GM19372 (cell line): ENCODE measurements at regions not wholly inside any gene's neighbourhood (a gene's known extent, or its start where the extent isn't known, plus 50 kb on each side); places are given as distances from the start of the nearest gene placed in this dataset.
"Not testable (repeated sequence)": the region's sequence is repeated elsewhere in the genome, so short reads cannot be mapped to it uniquely, and the experiment has no call there.

ENCODE experiments used
- ATAC-seq: cut with Tn5 transposase; IDR thresholded peaks from one replicate; pipeline ENCODE4 v1.9.1; 2021; ENCODE audit warnings: mild to moderate bottlenecking, low read depth, moderate library complexity; ENCODE audit not compliant: unreplicated experiment

GRCh38 chr3:178127221-178127620 is 409.0 kb upstream of the KCNMB2 start:
- no peak for ATAC-seq

- no peak for ATAC-seq
These were observed 407.1 kb upstream of the KCNMB2 start for GRCh38 chr3:178129109-178129508.

- ATAC-seq, result no peak
These were observed 404.4 kb upstream of the KCNMB2 start for GRCh38 chr3:178131801-178132200.

GRCh38 chr3:178137206-178137605 is 399.0 kb upstream of the KCNMB2 start:
- no peak for ATAC-seq

GRCh38 chr3:178137831-178138230 is 398.4 kb upstream of the KCNMB2 start:
- ATAC-seq, result no peak

- ATAC-seq, result no peak
These were observed 397.1 kb upstream of the KCNMB2 start for GRCh38 chr3:178139116-178139515.

GRCh38 chr3:178140531-178141304 is 395.5 kb upstream of the KCNMB2 start:
- no peak for ATAC-seq

- not testable (repeated sequence) for ATAC-seq
These were observed 394.9 kb upstream of the KCNMB2 start for GRCh38 chr3:178141305-178141684.

- no peak for ATAC-seq
These were observed 389.8 kb upstream of the KCNMB2 start for GRCh38 chr3:178146406-178146831.

- ATAC-seq, result no peak
These were observed 389.2 kb upstream of the KCNMB2 start for GRCh38 chr3:178147001-178147400.

GRCh38 chr3:178152031-178152806 is 384.0 kb upstream of the KCNMB2 start:
- ATAC-seq, result no peak

GRCh38 chr3:178152988-178153387 is 383.2 kb upstream of the KCNMB2 start:
- ATAC-seq, result no peak

GRCh38 chr3:178155521-178155920 is 380.7 kb upstream of the KCNMB2 start:
- no peak for ATAC-seq

GRCh38 chr3:178156301-178156700 is 379.9 kb upstream of the KCNMB2 start:
- ATAC-seq, result no peak

- no peak for ATAC-seq
These were observed 376.5 kb upstream of the KCNMB2 start for GRCh38 chr3:178159691-178160220.

- no peak for ATAC-seq
These were observed 366.8 kb upstream of the KCNMB2 start for GRCh38 chr3:178169421-178169820.

GRCh38 chr3:178170698-178171535 is 365.3 kb upstream of the KCNMB2 start:
- no peak for ATAC-seq

- ATAC-seq, result no peak
These were observed 364.1 kb upstream of the KCNMB2 start for GRCh38 chr3:178172121-178172520.

GRCh38 chr3:178174201-178174915 is 361.9 kb upstream of the KCNMB2 start:
- no peak for ATAC-seq

- no peak for ATAC-seq
These were observed 355.1 kb upstream of the KCNMB2 start for GRCh38 chr3:178181088-178181487.
